PC-3 (cell line): ENCODE measurements at regions not wholly inside any gene's neighbourhood (a gene's known extent, or its start where the extent isn't known, plus 50 kb on each side); places are given as distances from the start of the nearest gene placed in this dataset.
A peak's percentile ranks its signal among the peaks of the same experiment; 100 is the strongest.

Experiments
- ATAC-seq: fragments of 200-7000 bp; cut with Tn5 transposase; 2 replicates; pipeline ENCODE4 v1.9.1; 2020; ENCODE audit warnings: mild to moderate bottlenecking, moderate library complexity
- BruUV-seq: library from RNA; stranded (reverse); fragments of 400-500 nt; replicated peaks from 2 replicates; lab custom pipeline; 2021; lab: Mats Ljungman, UMichigan
- CTCF ChIA-PET: fragments of 300-600 bp; sonication (Branson Sonifier 250); formaldehyde crosslinking; loops from one replicate; lab custom pipeline; 2022; ENCODE audit warnings: antibody characterized with exemption; lab: Charles Lee
- POLR2A ChIA-PET: fragments of 300-600 bp; sonication (Branson Sonifier 250); formaldehyde crosslinking; loops from one replicate; lab custom pipeline; 2022; ENCODE audit warnings: antibody characterized with exemption; ENCODE audit not compliant: unreplicated experiment; lab: Charles Lee
- DNase-seq: peaks from one replicate; pipeline ENCODE4 v3.0.0-alpha.2; 2015
- H2AFZ ChIP-seq: fragments of 300-600 bp; sonication (generic); 2 replicates; pipeline ENCODE4 v1.6.0; 2016; ENCODE audit warnings: antibody characterized with exemption, low read length
- H3F3A ChIP-seq: fragments of 300-600 bp; sonication (generic); one replicate; pipeline ENCODE4 v1.6.0; 2017; ENCODE audit warnings: antibody characterized with exemption, low read length, control low read depth, mild to moderate bottlenecking; ENCODE audit not compliant: unreplicated experiment
- H3K27ac ChIP-seq: fragments of 300-600 bp; sonication (generic); 2 replicates; pipeline ENCODE4 v1.5.1; 2016; ENCODE audit warnings: mild to moderate bottlenecking, low read length
- H3K27me3 ChIP-seq: fragments of 300-600 bp; sonication (generic); 2 replicates; pipeline ENCODE4 v1.6.1; 2016; ENCODE audit warnings: low read length, mixed read lengths
- H3K36me3 ChIP-seq: fragments of 300-600 bp; sonication (generic); 2 replicates; pipeline ENCODE4 v1.6.1; 2016; ENCODE audit warnings: low read depth, mixed run types, low read length, mixed read lengths
- H3K4me1 ChIP-seq: fragments of 300-600 bp; sonication (generic); 2 replicates; pipeline ENCODE4 v1.5.1; 2016; ENCODE audit warnings: low read length; ENCODE audit not compliant: insufficient read depth
- H3K4me2 ChIP-seq: fragments of 300-600 bp; sonication (generic); 2 replicates; pipeline ENCODE4 v1.6.0; 2016; ENCODE audit warnings: low read length
- H3K4me3 ChIP-seq: fragments of 300-600 bp; sonication (generic); 2 replicates; pipeline ENCODE4 v1.5.1; 2016; ENCODE audit warnings: mild to moderate bottlenecking, low read length, mixed read lengths
- H3K79me2 ChIP-seq: fragments of 300-600 bp; sonication (generic); 2 replicates; pipeline ENCODE4 v1.6.1; 2017; ENCODE audit warnings: low read length, mixed read lengths
- H3K9ac ChIP-seq: fragments of 300-600 bp; sonication (generic); 2 replicates; pipeline ENCODE4 v1.6.0; 2016; ENCODE audit warnings: mild to moderate bottlenecking, low read length
- H3K9me2 ChIP-seq: fragments of 300-600 bp; sonication (generic); replicated peaks from 2 replicates; pipeline ENCODE4 v1.6.1; 2016; ENCODE audit warnings: mixed run types, low read length, mixed read lengths
- H3K9me3 ChIP-seq: fragments of 300-600 bp; sonication (generic); 2 replicates; pipeline ENCODE4 v1.6.1; 2016; ENCODE audit warnings: low read length, mixed read lengths
- H4K20me1 ChIP-seq: fragments of 300-600 bp; sonication (generic); 2 replicates; pipeline ENCODE4 v1.6.1; 2016; ENCODE audit warnings: low read length, mixed read lengths
- EZH2 ChIP-seq: fragments of 300-600 bp; sonication (generic); IDR thresholded peaks from one replicate; pipeline ENCODE4 v1.6.1; 2017; ENCODE audit warnings: antibody characterized with exemption, mild to moderate bottlenecking, low read length; ENCODE audit not compliant: unreplicated experiment
- EZH2phosphoT487 ChIP-seq: fragments of 300-600 bp; sonication (generic); IDR thresholded peaks from 2 replicates; pipeline ENCODE4 v1.6.1; 2018; ENCODE audit warnings: mild to moderate bottlenecking, antibody characterized with exemption, low read length, borderline replicate concordance
- intact Hi-C: fragments of 100-400 bp; cut with micrococcal nuclease; formaldehyde crosslinking; loops from 2 replicates; pipeline ENCODE4 v1.9.0; 2023
- TF ChIP-seq, protein P1 (sequence below): fragments of 300-600 bp; sonication (generic); conservative IDR thresholded peaks from 2 replicates; pipeline ENCODE4 v1.5.1; 2017; ENCODE audit warnings: antibody characterized with exemption, low read depth, mild to moderate bottlenecking, low read length

DNA sequence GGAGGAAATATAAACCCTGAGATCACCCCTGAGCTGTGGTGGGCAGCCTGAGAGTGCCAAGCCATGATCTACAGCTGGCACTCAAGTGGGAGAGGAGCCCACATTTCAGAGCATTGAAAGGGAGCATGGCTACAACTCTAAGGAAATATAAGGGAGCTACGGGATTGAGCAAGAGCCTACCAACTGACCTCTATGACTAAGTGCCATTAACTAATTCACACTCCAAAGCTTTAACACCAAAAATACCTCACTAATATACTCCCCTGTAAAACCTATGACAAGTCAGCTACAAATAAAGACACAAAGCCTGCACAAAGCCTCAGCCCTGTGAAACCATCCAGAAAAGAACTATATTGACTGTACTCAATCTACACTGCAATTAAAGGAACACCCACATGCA lies 286.8 kb upstream of the RPS23 start:
- no peaks in the 10 kb centered on the region for H4K20me1 ChIP-seq
- no peaks in the 10 kb centered on the region for H3K9me3 ChIP-seq
- no peak overlapping the region for H2AFZ ChIP-seq
- BruUV-seq: no TSS peak
- H3K4me1 ChIP-seq: no peaks in the 10 kb centered on the region
- no peak overlapping the region for H3K4me3 ChIP-seq
- H3K9ac ChIP-seq: no peak overlapping the region
- H3K9me2 ChIP-seq: no peaks in the 10 kb centered on the region
- no peak overlapping the region for H3K27ac ChIP-seq
- DNase-seq (no peak), ATAC-seq (no peak)
- H3K79me2 ChIP-seq: no peaks in the 10 kb centered on the region
- H3F3A ChIP-seq: no peaks in the 10 kb centered on the region
- TF ChIP-seq EZH2: no peak
- TF ChIP-seq, protein P1, sequence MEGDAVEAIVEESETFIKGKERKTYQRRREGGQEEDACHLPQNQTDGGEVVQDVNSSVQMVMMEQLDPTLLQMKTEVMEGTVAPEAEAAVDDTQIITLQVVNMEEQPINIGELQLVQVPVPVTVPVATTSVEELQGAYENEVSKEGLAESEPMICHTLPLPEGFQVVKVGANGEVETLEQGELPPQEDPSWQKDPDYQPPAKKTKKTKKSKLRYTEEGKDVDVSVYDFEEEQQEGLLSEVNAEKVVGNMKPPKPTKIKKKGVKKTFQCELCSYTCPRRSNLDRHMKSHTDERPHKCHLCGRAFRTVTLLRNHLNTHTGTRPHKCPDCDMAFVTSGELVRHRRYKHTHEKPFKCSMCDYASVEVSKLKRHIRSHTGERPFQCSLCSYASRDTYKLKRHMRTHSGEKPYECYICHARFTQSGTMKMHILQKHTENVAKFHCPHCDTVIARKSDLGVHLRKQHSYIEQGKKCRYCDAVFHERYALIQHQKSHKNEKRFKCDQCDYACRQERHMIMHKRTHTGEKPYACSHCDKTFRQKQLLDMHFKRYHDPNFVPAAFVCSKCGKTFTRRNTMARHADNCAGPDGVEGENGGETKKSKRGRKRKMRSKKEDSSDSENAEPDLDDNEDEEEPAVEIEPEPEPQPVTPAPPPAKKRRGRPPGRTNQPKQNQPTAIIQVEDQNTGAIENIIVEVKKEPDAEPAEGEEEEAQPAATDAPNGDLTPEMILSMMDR: no peak
- CTCF ChIA-PET: no interaction called here
- H3K4me2 ChIP-seq: no peak overlapping the region
- no peaks in the 10 kb centered on the region for H3K36me3 ChIP-seq
- no peaks in the 10 kb centered on the region for H3K27me3 ChIP-seq
- POLR2A ChIA-PET: no interaction called here
- intact Hi-C loops: no loop called here

DNA sequence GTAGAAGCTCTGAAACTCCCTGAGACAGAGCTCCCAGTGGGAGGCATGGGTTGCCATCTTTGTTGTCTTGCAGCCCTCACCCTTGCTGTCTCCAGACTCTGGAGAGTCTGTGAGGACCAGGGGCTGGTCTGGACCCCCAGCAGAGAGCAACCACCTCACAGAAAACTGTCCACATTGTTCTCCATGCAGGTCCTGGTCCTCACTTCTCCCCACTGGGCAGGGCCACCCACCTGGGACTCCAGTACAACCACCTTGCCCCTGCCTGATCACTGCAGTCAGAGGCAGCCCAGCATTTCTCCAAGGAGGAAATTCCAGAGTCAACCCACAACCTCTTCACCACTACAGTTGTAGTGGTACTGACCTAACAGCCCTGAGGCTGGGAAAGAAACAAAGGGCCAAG lies 285.6 kb upstream of the RPS23 start:
- no peak overlapping the region for H3K9ac ChIP-seq
- ChIA-PET CTCF (no interaction called here), POLR2A (no interaction called here)
- no peaks in the 10 kb centered on the region for H3K36me3 ChIP-seq
- H3K4me1 ChIP-seq: no peaks in the 10 kb centered on the region
- no peaks in the 10 kb centered on the region for H3K79me2 ChIP-seq
- intact Hi-C loops: no loop called here
- H3F3A ChIP-seq: no peaks in the 10 kb centered on the region
- BruUV-seq: no TSS peak
- no peak overlapping the region for H3K4me3 ChIP-seq
- DNase-seq (no peak), ATAC-seq (no peak)
- H3K27me3 ChIP-seq: no peaks in the 10 kb centered on the region
- no peak overlapping the region for H3K4me2 ChIP-seq
- no peaks in the 10 kb centered on the region for H4K20me1 ChIP-seq
- TF ChIP-seq, protein P1: no peak
- TF ChIP-seq EZH2 (no peak), EZH2phosphoT487 (no peak)
- H3K9me2 ChIP-seq: no peaks in the 10 kb centered on the region
- H3K27ac ChIP-seq: no peak overlapping the region
- no peaks in the 10 kb centered on the region for H3K9me3 ChIP-seq
- H2AFZ ChIP-seq: no peak overlapping the region

DNA sequence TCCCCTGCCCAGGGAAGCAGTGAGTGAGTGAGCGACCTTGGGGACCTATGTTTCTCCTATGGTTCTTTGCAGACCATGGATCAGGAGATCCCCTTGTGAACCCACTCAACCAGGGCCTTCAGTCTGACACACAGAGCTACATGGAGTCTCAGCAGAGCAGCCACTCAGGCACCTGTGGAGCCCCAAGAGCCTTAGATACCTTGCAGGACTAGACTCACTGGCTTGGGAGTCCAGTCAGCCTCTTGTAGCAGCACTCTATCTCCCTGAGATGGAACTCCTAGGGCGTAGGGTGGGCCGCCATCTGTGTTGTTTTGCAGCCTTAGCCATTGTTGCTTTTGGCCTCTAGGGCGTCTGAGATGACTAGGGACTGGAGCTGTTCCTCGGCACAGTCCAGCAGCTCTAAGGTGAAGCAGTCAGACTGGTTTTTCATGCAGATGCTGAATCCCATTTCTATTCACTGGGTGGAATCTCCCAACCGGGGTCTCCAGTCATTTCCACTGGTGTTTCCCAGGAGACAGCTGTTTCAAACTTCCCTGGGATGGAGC lies 284.6 kb upstream of the RPS23 start:
- H3K4me1 ChIP-seq: no peaks in the 10 kb centered on the region
- DNase-seq (peak; percentile 6), ATAC-seq (no peak)
- no TSS peak for BruUV-seq
- H3K9me2 ChIP-seq: no peaks in the 10 kb centered on the region
- H3K36me3 ChIP-seq: no peaks in the 10 kb centered on the region
- ChIA-PET POLR2A (no interaction called here), CTCF (no interaction called here)
- no peaks in the 10 kb centered on the region for H3F3A ChIP-seq
- no peak overlapping the region for H3K9ac ChIP-seq
- no peaks in the 10 kb centered on the region for H3K79me2 ChIP-seq
- H2AFZ ChIP-seq: no peak overlapping the region
- no peak overlapping the region for H3K4me2 ChIP-seq
- TF ChIP-seq, protein P1: no peak
- TF ChIP-seq EZH2phosphoT487 (no peak), EZH2 (no peak)
- no peaks in the 10 kb centered on the region for H3K9me3 ChIP-seq
- no peaks in the 10 kb centered on the region for H3K27me3 ChIP-seq
- intact Hi-C loops: no loop called here
- H3K4me3 ChIP-seq: no peak overlapping the region
- no peaks in the 10 kb centered on the region for H4K20me1 ChIP-seq
- H3K27ac ChIP-seq: no peak overlapping the region
